ENCODE measurements at regions not wholly inside any gene's neighbourhood (a gene's known extent, or its start where the extent isn't known, plus 50 kb on each side); places are given as distances from the start of the nearest gene placed in this dataset.

- Mint-ChIP-seq H3K27me3 (ENCODE audit: insufficient read depth) (no peaks in the 10 kb centered on the region; the same call in 1 of the 2 replicates), H3K4me1 (ENCODE audit: low read depth) (no peaks in the 10 kb centered on the region), H3K9me3 (peaks cover 41% of the 10 kb centered on the region), H3K36me3 (ENCODE audit: low read depth) (no peaks in the 10 kb centered on the region), H3K27ac (no peak overlapping the region), H3K4me3 (no peak overlapping the region)
- TF ChIP-seq, protein P1, sequence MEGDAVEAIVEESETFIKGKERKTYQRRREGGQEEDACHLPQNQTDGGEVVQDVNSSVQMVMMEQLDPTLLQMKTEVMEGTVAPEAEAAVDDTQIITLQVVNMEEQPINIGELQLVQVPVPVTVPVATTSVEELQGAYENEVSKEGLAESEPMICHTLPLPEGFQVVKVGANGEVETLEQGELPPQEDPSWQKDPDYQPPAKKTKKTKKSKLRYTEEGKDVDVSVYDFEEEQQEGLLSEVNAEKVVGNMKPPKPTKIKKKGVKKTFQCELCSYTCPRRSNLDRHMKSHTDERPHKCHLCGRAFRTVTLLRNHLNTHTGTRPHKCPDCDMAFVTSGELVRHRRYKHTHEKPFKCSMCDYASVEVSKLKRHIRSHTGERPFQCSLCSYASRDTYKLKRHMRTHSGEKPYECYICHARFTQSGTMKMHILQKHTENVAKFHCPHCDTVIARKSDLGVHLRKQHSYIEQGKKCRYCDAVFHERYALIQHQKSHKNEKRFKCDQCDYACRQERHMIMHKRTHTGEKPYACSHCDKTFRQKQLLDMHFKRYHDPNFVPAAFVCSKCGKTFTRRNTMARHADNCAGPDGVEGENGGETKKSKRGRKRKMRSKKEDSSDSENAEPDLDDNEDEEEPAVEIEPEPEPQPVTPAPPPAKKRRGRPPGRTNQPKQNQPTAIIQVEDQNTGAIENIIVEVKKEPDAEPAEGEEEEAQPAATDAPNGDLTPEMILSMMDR (IDR thresholded peaks at IDR 0.05) = no peak
- DNase-seq = no peak
Observed at GRCh38 chr18:52045946-52046675, 293.9 kb upstream of the DCC start.

- Mint-ChIP-seq H3K27me3 (ENCODE audit: insufficient read depth) (no peaks in the 10 kb centered on the region; the same call in 1 of the 2 replicates), H3K4me3 (no peak overlapping the region)
Observed at GRCh38 chr18:52046842-52047241, 293.2 kb upstream of the DCC start.

GRCh38 chr18:52054324-52054723, 285.7 kb upstream of the DCC start:
- Mint-ChIP-seq H3K4me3 (no peak overlapping the region), H3K4me1 (ENCODE audit: low read depth) (no peaks in the 10 kb centered on the region), H3K27me3 (ENCODE audit: insufficient read depth) (no peaks in the 10 kb centered on the region), H3K27ac (no peak overlapping the region), H3K36me3 (ENCODE audit: low read depth) (no peaks in the 10 kb centered on the region), H3K9me3 (peaks cover 22% of the 10 kb centered on the region)
- no peak for DNase-seq
- TF ChIP-seq, protein P1 (IDR thresholded peaks at IDR 0.05) = no peak

More at GRCh38 chr18:52046842-52047241, 293.2 kb upstream of the DCC start:
- no peaks in the 10 kb centered on the region for H3K36me3 Mint-ChIP-seq (ENCODE audit: low read depth)
- no peak for DNase-seq
- no peak overlapping the region for H3K27ac Mint-ChIP-seq
- TF ChIP-seq, protein P1 (IDR thresholded peaks at IDR 0.05) = no peak
- peaks cover 41% of the 10 kb centered on the region for H3K9me3 Mint-ChIP-seq
- H3K4me1 Mint-ChIP-seq (ENCODE audit: low read depth) = no peaks in the 10 kb centered on the region

DNA sequence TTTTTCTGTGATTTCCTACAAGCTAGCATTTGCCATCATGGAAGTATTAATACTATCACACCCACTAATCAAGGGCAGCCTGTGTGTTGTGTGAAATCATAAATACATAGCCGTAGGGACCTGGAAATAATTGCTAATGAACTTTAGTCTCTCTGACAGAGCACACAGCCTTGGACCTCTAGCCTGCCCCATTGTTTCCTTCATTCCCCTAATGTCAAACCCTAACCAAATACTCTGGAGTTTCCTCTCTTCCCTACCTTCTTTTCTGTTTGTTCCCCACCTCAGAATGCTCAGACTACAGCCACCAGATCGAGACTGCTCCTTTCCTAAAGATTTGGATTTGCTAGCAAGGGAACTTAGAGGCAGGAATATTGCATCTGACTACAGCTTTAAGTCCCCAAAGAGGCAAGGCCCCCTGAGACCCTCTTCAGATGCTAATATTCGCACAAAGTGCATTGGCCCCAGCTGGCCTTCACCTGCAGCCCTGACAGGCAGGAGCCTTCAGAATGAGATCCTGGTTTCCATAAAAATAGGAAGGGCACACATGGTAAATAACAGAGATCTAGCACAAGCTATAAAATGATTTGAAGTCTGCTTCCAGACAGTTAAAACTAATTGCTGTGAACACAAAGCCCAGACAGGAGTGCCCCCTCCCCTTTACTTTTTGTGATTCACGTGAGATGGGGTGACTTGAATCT, 279.2 kb upstream of the DCC start:
- H3K9me3 Mint-ChIP-seq = peaks cover 26% of the 10 kb centered on the region
- no peak overlapping the region for H3K4me3 Mint-ChIP-seq
- H3K4me1 Mint-ChIP-seq (ENCODE audit: low read depth) = no peaks in the 10 kb centered on the region
- TF ChIP-seq, protein P1 (IDR thresholded peaks at IDR 0.05) = no peak
- no peak overlapping the region for H3K27ac Mint-ChIP-seq
- no peaks in the 10 kb centered on the region for H3K36me3 Mint-ChIP-seq (ENCODE audit: low read depth)
- no peaks in the 10 kb centered on the region for H3K27me3 Mint-ChIP-seq (ENCODE audit: insufficient read depth)
- no peak for DNase-seq

- Mint-ChIP-seq H3K27ac (no peak overlapping the region), H3K36me3 (ENCODE audit: low read depth) (no peaks in the 10 kb centered on the region), H3K4me3 (no peak overlapping the region), H3K27me3 (ENCODE audit: insufficient read depth) (no peaks in the 10 kb centered on the region), H3K9me3 (peaks cover 33% of the 10 kb centered on the region), H3K4me1 (ENCODE audit: low read depth) (no peaks in the 10 kb centered on the region)
- DNase-seq = no peak
- TF ChIP-seq, protein P1 (IDR thresholded peaks at IDR 0.05) = no peak
Observed at GRCh38 chr18:52063923-52064322, 276.1 kb upstream of the DCC start.

All from HFFc6 (cell line).